Uterus (tissue), 3 donors: ENCODE measurements at regions not wholly inside any gene's neighbourhood (a gene's known extent, or its start where the extent isn't known, plus 50 kb on each side); places are given as distances from the start of the nearest gene placed in this dataset.

Experiments
- DNase-seq, 2 donors: peaks; one replicate each; pipeline ENCODE4 v3.0.0-alpha.2; 2019 to 2020
- H3K27ac ChIP-seq, 2 donors: fragments of 200-600 bp; sonication (generic); 1 replicate in 1 of 2; 2 replicates in 1 of 2; pipeline ENCODE4 v1.5.1; 2016 to 2018
- H3K27me3 ChIP-seq, 2 donors: fragments of 200-600 bp; sonication (generic); one replicate each; pipeline ENCODE4 v1.5.1; 2018 to 2019; ENCODE audit warnings: control low read depth in 1 of 2
- H3K36me3 ChIP-seq, 2 donors: fragments of 200-600 bp; sonication (generic); one replicate each; pipeline ENCODE4 v1.5.1; 2019; ENCODE audit warnings: control low read depth in 1 of 2
- H3K4me1 ChIP-seq, 2 donors: fragments of 200-600 bp; sonication (generic); one replicate each; pipeline ENCODE4 v1.5.1; 2018 to 2019; ENCODE audit warnings: control low read depth in 1 of 2
- H3K4me3 ChIP-seq, 2 donors: fragments of 200-600 bp; sonication (generic); 1 replicate in 1 of 2; 2 replicates in 1 of 2; pipeline ENCODE4 v1.5.1; 2018 to 2019; ENCODE audit warnings: mild to moderate bottlenecking in 1 of 2
- H3K9me3 ChIP-seq, 2 donors: fragments of 200-600 bp; sonication (generic); one replicate each; pipeline ENCODE4 v1.5.1; 2019; ENCODE audit warnings: control low read depth in 1 of 2
- POLR2A ChIP-seq, 2 donors: fragments of 450-650 bp; IDR thresholded peaks; one replicate each; pipeline ENCODE4 v1.6.1; 2016; ENCODE audit warnings: antibody characterized with exemption in 2 of 2, mild to moderate bottlenecking in 1 of 2, moderate library complexity in 1 of 2
- intact Hi-C: fragments of 100-400 bp; cut with DNase I; formaldehyde crosslinking; loops from one replicate; pipeline ENCODE4 v1.15.1; 2023; ENCODE audit warnings: low total_unique reads
- TF ChIP-seq, protein P1 (sequence below), 4 experiments: fragments of 200-600 bp in 2 of 4; fragments of 450-650 bp in 2 of 4; sonication (generic) in 2 of 4; IDR thresholded peaks; one replicate each; pipeline ENCODE4 v1.5.1; 2016 to 2019; ENCODE audit warnings: antibody characterized with exemption in 4 of 4, mild to moderate bottlenecking in 2 of 4, moderate library complexity in 1 of 4
- donor health status: DM: yes; HTN: yes; CAD: no.

GRCh38 chr21:19878133-19878532 lies 1120.1 kb upstream of the NCAM2 start:
- Histone ChIP-seq H3K27ac (no peak overlapping the region), H3K4me1 (no peaks in the 10 kb centered on the region), H3K9me3 (no peaks in the 10 kb centered on the region), H3K27me3 (no peaks in the 10 kb centered on the region), H3K4me3 (no peak overlapping the region), H3K36me3 (peaks cover 0 to 4% of the 10 kb centered on the region in 2 donors)
- intact Hi-C loops = no loop called here
- TF ChIP-seq, protein P1, sequence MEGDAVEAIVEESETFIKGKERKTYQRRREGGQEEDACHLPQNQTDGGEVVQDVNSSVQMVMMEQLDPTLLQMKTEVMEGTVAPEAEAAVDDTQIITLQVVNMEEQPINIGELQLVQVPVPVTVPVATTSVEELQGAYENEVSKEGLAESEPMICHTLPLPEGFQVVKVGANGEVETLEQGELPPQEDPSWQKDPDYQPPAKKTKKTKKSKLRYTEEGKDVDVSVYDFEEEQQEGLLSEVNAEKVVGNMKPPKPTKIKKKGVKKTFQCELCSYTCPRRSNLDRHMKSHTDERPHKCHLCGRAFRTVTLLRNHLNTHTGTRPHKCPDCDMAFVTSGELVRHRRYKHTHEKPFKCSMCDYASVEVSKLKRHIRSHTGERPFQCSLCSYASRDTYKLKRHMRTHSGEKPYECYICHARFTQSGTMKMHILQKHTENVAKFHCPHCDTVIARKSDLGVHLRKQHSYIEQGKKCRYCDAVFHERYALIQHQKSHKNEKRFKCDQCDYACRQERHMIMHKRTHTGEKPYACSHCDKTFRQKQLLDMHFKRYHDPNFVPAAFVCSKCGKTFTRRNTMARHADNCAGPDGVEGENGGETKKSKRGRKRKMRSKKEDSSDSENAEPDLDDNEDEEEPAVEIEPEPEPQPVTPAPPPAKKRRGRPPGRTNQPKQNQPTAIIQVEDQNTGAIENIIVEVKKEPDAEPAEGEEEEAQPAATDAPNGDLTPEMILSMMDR (IDR thresholded peaks at IDR 0.05) = no peak
- TF ChIP-seq POLR2A (IDR thresholded peaks at IDR 0.05) = no peak
- no peak for DNase-seq

DNA sequence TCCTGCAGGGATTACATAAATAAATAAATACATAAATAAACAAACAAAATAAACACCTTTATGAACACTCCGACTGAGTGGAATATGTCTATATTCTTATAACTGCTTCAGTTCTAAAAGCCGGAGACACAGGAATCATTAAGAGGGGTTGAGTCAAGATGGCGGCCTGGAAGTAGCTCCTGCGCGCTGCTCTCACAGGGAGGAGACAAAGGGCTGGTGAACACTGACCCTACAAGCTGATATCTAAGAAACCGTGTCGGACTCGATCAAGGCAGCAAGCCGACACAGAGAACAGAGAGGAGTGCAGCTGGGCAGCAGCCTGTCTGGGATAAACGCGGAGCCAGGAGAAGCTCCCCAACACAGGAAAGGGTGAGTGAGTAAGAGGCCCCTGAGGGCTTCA lies 1098.6 kb upstream of the NCAM2 start:
- no peaks in the 10 kb centered on the region for H3K36me3 ChIP-seq
- no peak overlapping the region for H3K27ac ChIP-seq
- intact Hi-C loops = no loop called here
- H3K9me3 ChIP-seq = no peaks in the 10 kb centered on the region
- H3K27me3 ChIP-seq = no peaks in the 10 kb centered on the region
- no peak overlapping the region for H3K4me3 ChIP-seq
- no peaks in the 10 kb centered on the region for H3K4me1 ChIP-seq
- TF ChIP-seq, protein P1 (IDR thresholded peaks at IDR 0.05) = no peak
- no peak for TF ChIP-seq POLR2A (IDR thresholded peaks at IDR 0.05)
- no peak for DNase-seq

GRCh38 chr21:19900149-19900548 lies 1098.1 kb upstream of the NCAM2 start:
- Histone ChIP-seq H3K4me1 (no peaks in the 10 kb centered on the region), H3K27ac (no peak overlapping the region), H3K27me3 (no peaks in the 10 kb centered on the region), H3K36me3 (no peaks in the 10 kb centered on the region), H3K4me3 (no peak overlapping the region), H3K9me3 (no peaks in the 10 kb centered on the region)
- no peak for TF ChIP-seq POLR2A (IDR thresholded peaks at IDR 0.05)
- TF ChIP-seq, protein P1 (IDR thresholded peaks at IDR 0.05) = no peak
- intact Hi-C loops = no loop called here
- DNase-seq = no peak

- Histone ChIP-seq H3K27ac (no peak overlapping the region), H3K4me1 (no peaks in the 10 kb centered on the region), H3K27me3 (no peaks in the 10 kb centered on the region), H3K9me3 (no peaks in the 10 kb centered on the region), H3K4me3 (no peak overlapping the region), H3K36me3 (peaks cover 0 to 2% of the 10 kb centered on the region in 2 donors)
- DNase-seq = no peak
- intact Hi-C loops = no loop called here
- TF ChIP-seq, protein P1 (IDR thresholded peaks at IDR 0.05) = no peak
- TF ChIP-seq POLR2A (IDR thresholded peaks at IDR 0.05) = no peak
Observed at GRCh38 chr21:19908390-19908789, 1089.8 kb upstream of the NCAM2 start.

DNA sequence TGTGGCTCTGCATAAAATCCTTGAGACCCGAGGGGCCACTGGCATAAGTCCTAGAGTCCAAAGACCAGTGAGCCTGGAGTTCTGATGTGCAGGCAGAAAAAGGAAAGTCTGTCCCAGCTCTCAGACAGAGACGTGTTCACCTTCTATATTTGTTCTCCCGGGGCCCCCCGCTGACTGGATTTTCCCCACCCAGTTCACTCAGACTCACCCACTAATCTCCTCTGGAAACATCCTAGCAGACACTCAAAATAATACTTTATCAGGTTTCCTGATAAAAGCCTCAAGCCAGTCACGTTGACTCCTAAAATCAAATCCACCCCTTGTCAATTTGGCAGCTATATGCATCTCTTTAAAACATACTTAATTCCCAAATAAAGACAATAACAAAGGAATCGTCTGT lies 1084.2 kb upstream of the NCAM2 start:
- no peaks in the 10 kb centered on the region for H3K36me3 ChIP-seq
- intact Hi-C loops = no loop called here
- no peak for TF ChIP-seq POLR2A (IDR thresholded peaks at IDR 0.05)
- TF ChIP-seq, protein P1 (IDR thresholded peaks at IDR 0.05) = no peak

More for the DNA sequence above, 1084.2 kb upstream of the NCAM2 start:
- H3K27ac ChIP-seq = no peak overlapping the region
- DNase-seq = no peak
- no peak overlapping the region for H3K4me3 ChIP-seq
- no peaks in the 10 kb centered on the region for H3K27me3 ChIP-seq
- no peaks in the 10 kb centered on the region for H3K9me3 ChIP-seq
- no peaks in the 10 kb centered on the region for H3K4me1 ChIP-seq
